GM19438 (cell line): ENCODE measurements at regions not wholly inside any gene's neighbourhood (a gene's known extent, or its start where the extent isn't known, plus 50 kb on each side); places are given as distances from the start of the nearest gene placed in this dataset.
A peak's percentile ranks its signal among the peaks of the same experiment; 100 is the strongest.

Experiments used
- ATAC-seq: cut with Tn5 transposase; IDR thresholded peaks from one replicate; pipeline ENCODE4 v1.9.1; 2021; ENCODE audit warnings: low read depth; ENCODE audit not compliant: unreplicated experiment

- no peak for ATAC-seq
Measured at GRCh38 chr5:154107010-154107409, 68.2 kb downstream of the MFAP3 start.

GRCh38 chr5:154107756-154108155 is 69.0 kb downstream of the MFAP3 start:
- ATAC-seq = no peak

GRCh38 chr5:154109416-154110106 is 70.8 kb downstream of the MFAP3 start:
- ATAC-seq = no peak

- ATAC-seq = no peak
Measured at GRCh38 chr5:154110107-154110453, 71.3 kb downstream of the MFAP3 start.

GRCh38 chr5:154110716-154111115 is 71.9 kb downstream of the MFAP3 start:
- no peak for ATAC-seq

GRCh38 chr5:154111214-154111613 is 72.4 kb downstream of the MFAP3 start:
- ATAC-seq = no peak

GRCh38 chr5:154112255-154112654 is 73.5 kb downstream of the MFAP3 start:
- peak; percentile 79 for ATAC-seq

GRCh38 chr5:154115291-154115690 is 75.2 kb upstream of the GALNT10 start:
- ATAC-seq = no peak

- ATAC-seq = no peak
Measured at GRCh38 chr5:154117050-154117449, 73.5 kb upstream of the GALNT10 start.

- no peak for ATAC-seq
Measured at GRCh38 chr5:154117930-154118329, 72.6 kb upstream of the GALNT10 start.

GRCh38 chr5:154118385-154118784 is 72.1 kb upstream of the GALNT10 start:
- ATAC-seq = no peak

- ATAC-seq = no peak
Measured at GRCh38 chr5:154118893-154119336, 71.6 kb upstream of the GALNT10 start.

- no peak for ATAC-seq
Measured at GRCh38 chr5:154129013-154129412, 61.5 kb upstream of the GALNT10 start.

GRCh38 chr5:154129921-154130320 is 60.6 kb upstream of the GALNT10 start:
- no peak for ATAC-seq

GRCh38 chr5:154131817-154132216 is 58.7 kb upstream of the GALNT10 start:
- no peak for ATAC-seq

GRCh38 chr5:154132718-154133307 is 57.7 kb upstream of the GALNT10 start:
- no peak for ATAC-seq

GRCh38 chr5:154133591-154133990 is 56.9 kb upstream of the GALNT10 start:
- ATAC-seq = no peak

- no peak for ATAC-seq
Measured at GRCh38 chr5:154134499-154134898, 56.0 kb upstream of the GALNT10 start.

- no peak for ATAC-seq
Measured at GRCh38 chr5:154135125-154135817, 55.3 kb upstream of the GALNT10 start.

GRCh38 chr5:154136141-154136540 is 54.4 kb upstream of the GALNT10 start:
- ATAC-seq = no peak

GRCh38 chr5:154138701-154139100 is 51.8 kb upstream of the GALNT10 start:
- ATAC-seq = no peak

GRCh38 chr5:154140381-154140780 is 50.2 kb upstream of the GALNT10 start:
- no peak for ATAC-seq
